ENCODE measurements at regions not wholly inside any gene's neighbourhood (a gene's known extent, or its start where the extent isn't known, plus 50 kb on each side); places are given as distances from the start of the nearest gene placed in this dataset.

- no peak for DNase-seq
Observed at GRCh38 chr7:31175672-31176071, 123.6 kb downstream of the ADCYAP1R1 start.

- DNase-seq, result no peak
Observed at GRCh38 chr7:31171984-31172383, 119.9 kb downstream of the ADCYAP1R1 start.

- DNase-seq, result peak in 19 of 56 donors; percentile 1 to 52 (median 9)
Observed at GRCh38 chr7:31171216-31171785, 119.2 kb downstream of the ADCYAP1R1 start.

Data from nucleus accumbens (tissue), 56 donors.